ENCODE measurements at regions not wholly inside any gene's neighbourhood (a gene's known extent, or its start where the extent isn't known, plus 50 kb on each side); places are given as distances from the start of the nearest gene placed in this dataset.

DNA sequence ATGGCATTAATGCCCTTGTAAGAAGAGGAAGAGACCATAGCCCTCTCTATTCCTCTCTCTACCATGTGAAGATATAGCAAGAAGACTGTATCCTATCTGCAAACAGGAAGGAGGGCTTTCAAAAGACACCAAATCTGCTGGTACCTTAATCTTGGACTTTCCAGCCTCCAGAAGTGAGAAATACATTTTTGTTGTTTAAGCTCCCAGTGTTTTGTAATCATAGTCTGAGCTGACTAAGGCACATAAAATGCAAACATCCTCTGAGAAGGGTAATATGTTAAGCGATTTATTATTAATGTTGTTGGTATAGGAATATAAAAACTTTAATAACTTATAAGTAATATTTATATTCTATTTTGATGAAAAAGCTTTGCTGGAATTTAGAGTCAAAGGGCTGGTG, 559.8 kb downstream of the SUCLG1 start:
- BruUV-seq (replicated peaks) = no TSS peak
- WGBS (ENCODE audit: insufficient coverage, insufficient replicate concordance, low lambda C conversion rate, missing lambda C conversion rate) = 0% methylated on average over 1 of the region's 1 CpG
- SMC1A ChIA-PET (ENCODE audit: uncharacterized antibody, unreplicated experiment) = no interaction called here
- RAD21 ChIA-PET (ENCODE audit: unreplicated experiment) = no interaction called here
- intact Hi-C loops (cut with micrococcal nuclease; ENCODE audit: unreplicated experiment) (no loop called here), in situ Hi-C loops (cut with MboI) (no loop called here)
- no peak overlapping the region for H2AFZ ChIP-seq (ENCODE audit: control insufficient read depth, low read depth, low read length)
- no peaks in the 10 kb centered on the region for H3K9me3 ChIP-seq (replicated peaks; ENCODE audit: control insufficient read depth, insufficient read depth, low read length)
- FAIRE-seq (no peak), DNase-seq (ENCODE audit: low read depth, low spot score) (no peak), ATAC-seq (no peak)
- POLR2A ChIA-PET = no interaction called here
- no peaks in the 10 kb centered on the region for H3K4me1 ChIP-seq (ENCODE audit: control insufficient read depth, insufficient read depth, low read length)
- CTCF ChIA-PET = no interaction called here
- H3K27me3 ChIP-seq (replicated peaks in 1 of 2; ENCODE audit: control insufficient read depth in 2 of 2, insufficient read depth in 2 of 2, low read length in 1 of 2) = no peaks in the 10 kb centered on the region
- H3K79me2 ChIP-seq (ENCODE audit: control insufficient read depth, insufficient read depth, low read length) = no peaks in the 10 kb centered on the region
- no peak overlapping the region for H3K4me2 ChIP-seq (ENCODE audit: control insufficient read depth, insufficient read depth)
- H4K20me1 ChIP-seq (ENCODE audit: control insufficient read depth, insufficient read depth) = no peaks in the 10 kb centered on the region
- no peak overlapping the region for H3K9ac ChIP-seq (ENCODE audit: control insufficient read depth, insufficient read depth, low read length)
- TF ChIP-seq YBX1 (IDR thresholded peaks at IDR 0.05) (no peak), FOS (IDR thresholded peaks at IDR 0.05; ENCODE audit: borderline replicate concordance, extremely low read depth, insufficient read length) (no peak), DPF2 (IDR thresholded peaks at IDR 0.05) (no peak), SREBF2 (IDR thresholded peaks at IDR 0.05; ENCODE audit: low read length) (no peak), STAT3 (IDR thresholded peaks at IDR 0.05; ENCODE audit: low read depth, low read length) (no peak), MXI1 (IDR thresholded peaks at IDR 0.05; ENCODE audit: low read depth, low read length) (no peak), SP1 (IDR thresholded peaks at IDR 0.05; ENCODE audit: low read depth, low read length) (no peak), ATF7 (IDR thresholded peaks at IDR 0.05; ENCODE audit: low read depth) (no peak), BACH1 (IDR thresholded peaks at IDR 0.05; ENCODE audit: borderline replicate concordance) (no peak), CHD2 (IDR thresholded peaks at IDR 0.05; ENCODE audit: borderline replicate concordance, low read depth, low read length) (no peak)
- TF ChIP-seq, protein P1, sequence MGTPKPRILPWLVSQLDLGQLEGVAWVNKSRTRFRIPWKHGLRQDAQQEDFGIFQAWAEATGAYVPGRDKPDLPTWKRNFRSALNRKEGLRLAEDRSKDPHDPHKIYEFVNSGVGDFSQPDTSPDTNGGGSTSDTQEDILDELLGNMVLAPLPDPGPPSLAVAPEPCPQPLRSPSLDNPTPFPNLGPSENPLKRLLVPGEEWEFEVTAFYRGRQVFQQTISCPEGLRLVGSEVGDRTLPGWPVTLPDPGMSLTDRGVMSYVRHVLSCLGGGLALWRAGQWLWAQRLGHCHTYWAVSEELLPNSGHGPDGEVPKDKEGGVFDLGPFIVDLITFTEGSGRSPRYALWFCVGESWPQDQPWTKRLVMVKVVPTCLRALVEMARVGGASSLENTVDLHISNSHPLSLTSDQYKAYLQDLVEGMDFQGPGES (IDR thresholded peaks at IDR 0.05) = no peak
- H3K36me3 ChIP-seq (ENCODE audit: control insufficient read depth in 2 of 2, insufficient read depth in 2 of 2, low read length in 1 of 2) = no peaks in the 10 kb centered on the region
- H3K27ac ChIP-seq (ENCODE audit: control insufficient read depth, insufficient read depth) = no peak overlapping the region
- no peak overlapping the region for H3K4me3 ChIP-seq
